ENCODE measurements at regions not wholly inside any gene's neighbourhood (a gene's known extent, or its start where the extent isn't known, plus 50 kb on each side); places are given as distances from the start of the nearest gene placed in this dataset.

GRCh38 chr9:90960941-90961340 lies 159.3 kb downstream of the SYK start:
- no peak for TF ChIP-seq CSDC2 (CRISPR knock-in tag; IDR thresholded peaks at IDR 0.05)
- no peak for TF ChIP-seq ZFP3 (CRISPR knock-in tag; IDR thresholded peaks at IDR 0.05)
- no peak for TF ChIP-seq RARB (CRISPR knock-in tag; IDR thresholded peaks at IDR 0.05)
